HG03135 (cell line): ENCODE measurements at regions not wholly inside any gene's neighbourhood (a gene's known extent, or its start where the extent isn't known, plus 50 kb on each side); places are given as distances from the start of the nearest gene placed in this dataset.

ENCODE experiments used
- ATAC-seq: cut with Tn5 transposase; IDR thresholded peaks from one replicate; pipeline ENCODE4 v1.9.1; 2021; ENCODE audit warnings: mild to moderate bottlenecking, moderate library complexity; ENCODE audit not compliant: unreplicated experiment

- ATAC-seq, result no peak
Measured at GRCh38 chr20:12353842-12354241, 436.1 kb downstream of the BTBD3 start.

DNA sequence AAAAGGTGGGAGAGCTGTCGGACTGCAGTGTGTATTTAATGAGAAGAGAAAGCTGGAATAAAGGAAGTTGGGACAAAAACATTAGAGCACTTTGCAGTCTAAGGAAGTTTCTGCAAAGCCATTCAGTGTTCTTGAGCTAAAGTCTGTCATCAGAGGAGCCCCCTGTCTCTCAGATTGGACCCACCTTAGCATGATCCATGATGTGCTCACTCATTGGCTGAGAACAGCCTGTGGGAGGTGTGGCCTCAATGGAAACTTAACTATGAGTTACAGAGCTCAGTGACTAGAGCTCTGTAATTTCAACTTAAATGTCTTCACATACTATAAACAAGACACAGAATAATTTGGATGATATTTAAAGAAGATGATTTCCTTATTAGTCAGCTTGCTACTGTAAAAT is 437.0 kb downstream of the BTBD3 start:
- ATAC-seq, result no peak

DNA sequence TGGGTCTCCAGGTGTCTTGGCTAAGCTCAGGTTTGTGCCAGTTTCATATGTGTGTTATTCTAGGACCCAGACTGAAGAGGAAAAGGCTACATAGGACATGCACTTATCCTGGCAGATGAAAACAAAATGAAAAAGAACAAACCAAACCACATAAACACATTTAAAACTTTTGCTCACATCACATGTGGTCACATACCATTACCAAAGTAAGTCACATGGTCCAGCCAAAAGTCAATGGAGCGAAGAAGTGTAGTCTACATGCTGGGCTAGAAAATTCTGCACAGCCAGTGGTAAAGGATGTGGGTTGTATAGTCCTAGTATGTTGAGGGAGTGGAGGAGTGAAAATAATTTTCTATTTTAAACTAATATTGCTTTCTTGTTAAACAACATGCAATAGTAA is 437.5 kb downstream of the BTBD3 start:
- ATAC-seq, result no peak

GRCh38 chr20:12358006-12358654 is 440.4 kb downstream of the BTBD3 start:
- no peak for ATAC-seq

DNA sequence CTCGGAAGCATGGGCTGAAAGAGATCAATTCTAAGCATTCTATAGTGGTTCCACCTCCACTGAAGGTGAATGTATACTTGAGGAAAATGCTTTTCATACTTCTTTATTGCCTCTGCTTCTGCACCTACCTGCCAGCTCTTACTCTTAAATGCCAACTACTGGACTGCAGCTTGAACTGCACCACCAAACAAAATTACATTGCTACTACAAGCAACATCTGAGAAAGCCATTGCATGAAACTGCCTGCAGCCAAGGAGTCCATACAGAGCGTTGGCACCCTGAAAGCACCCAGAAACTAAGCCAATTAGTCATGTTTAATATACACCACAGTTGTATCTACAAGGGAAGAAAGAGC is 440.9 kb downstream of the BTBD3 start:
- ATAC-seq, result no peak

GRCh38 chr20:12371990-12372389 is 454.3 kb downstream of the BTBD3 start:
- no peak for ATAC-seq

DNA sequence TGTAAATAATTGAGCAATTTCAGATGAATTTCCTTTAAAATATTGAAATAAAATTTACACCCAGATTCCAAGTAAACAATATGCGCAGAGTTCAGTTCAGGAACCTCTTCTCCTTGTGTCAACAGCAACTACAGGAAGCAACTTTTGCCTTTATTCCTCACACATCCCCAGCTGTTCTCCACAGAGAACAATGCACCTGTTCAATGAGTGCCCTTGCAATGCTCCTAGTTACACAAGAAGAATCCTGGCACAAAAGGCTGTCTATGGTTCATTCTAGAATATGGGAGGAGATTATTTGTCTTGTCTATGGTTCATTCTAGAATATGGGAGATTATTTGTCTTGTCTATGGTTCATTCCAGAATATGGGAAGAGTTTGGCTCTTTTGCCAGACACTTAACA is 454.9 kb downstream of the BTBD3 start:
- ATAC-seq, result no peak

- no peak for ATAC-seq
Measured at GRCh38 chr20:12375967-12376366, 458.3 kb downstream of the BTBD3 start.

GRCh38 chr20:12383821-12384220 is 466.1 kb downstream of the BTBD3 start:
- no peak for ATAC-seq

- ATAC-seq, result no peak
Measured at GRCh38 chr20:12386821-12387220, 469.1 kb downstream of the BTBD3 start.

DNA sequence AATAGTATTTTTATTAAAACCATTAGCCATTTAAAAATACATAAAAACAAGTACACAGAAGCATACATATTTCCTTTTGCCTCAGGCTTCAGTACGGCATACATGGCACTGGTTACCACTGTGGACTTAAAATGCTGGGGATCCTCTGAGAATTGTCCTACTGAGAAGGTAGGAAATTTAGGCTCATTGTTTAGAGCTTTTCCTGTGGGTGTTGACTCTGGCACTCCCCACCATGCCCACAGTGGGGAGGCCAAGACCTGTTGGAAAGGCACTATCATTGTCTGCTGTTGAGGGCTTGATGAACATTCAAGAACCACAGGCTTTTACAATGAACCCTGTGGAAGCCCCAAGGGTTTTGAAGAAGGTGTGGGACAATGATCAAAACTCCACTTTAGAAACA is 473.4 kb downstream of the BTBD3 start:
- no peak for ATAC-seq

DNA sequence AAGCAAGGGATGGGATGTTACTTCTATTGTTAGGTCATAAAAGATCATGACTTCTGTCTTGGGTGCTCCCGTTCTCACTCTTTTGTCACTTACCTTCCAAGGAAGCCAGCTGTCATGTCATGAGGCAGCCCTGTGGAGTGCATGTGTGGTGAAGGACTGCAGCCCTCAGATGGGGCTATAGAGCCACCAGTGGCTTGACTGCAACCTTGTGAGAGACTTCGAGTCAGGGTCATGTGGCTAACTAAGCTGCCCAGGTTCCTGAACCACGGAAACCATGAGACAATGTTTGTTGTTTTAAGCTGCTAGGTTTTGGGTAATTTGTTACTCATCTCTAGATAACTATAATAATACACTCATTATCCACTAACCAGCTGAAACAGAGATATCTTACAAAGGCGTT is 477.1 kb downstream of the BTBD3 start:
- no peak for ATAC-seq

- ATAC-seq, result no peak
Measured at GRCh38 chr20:12395353-12395752, 477.7 kb downstream of the BTBD3 start.

- ATAC-seq, result no peak
Measured at GRCh38 chr20:12395760-12396159, 478.1 kb downstream of the BTBD3 start.

GRCh38 chr20:12399110-12399836 is 481.6 kb downstream of the BTBD3 start:
- ATAC-seq, result no peak

DNA sequence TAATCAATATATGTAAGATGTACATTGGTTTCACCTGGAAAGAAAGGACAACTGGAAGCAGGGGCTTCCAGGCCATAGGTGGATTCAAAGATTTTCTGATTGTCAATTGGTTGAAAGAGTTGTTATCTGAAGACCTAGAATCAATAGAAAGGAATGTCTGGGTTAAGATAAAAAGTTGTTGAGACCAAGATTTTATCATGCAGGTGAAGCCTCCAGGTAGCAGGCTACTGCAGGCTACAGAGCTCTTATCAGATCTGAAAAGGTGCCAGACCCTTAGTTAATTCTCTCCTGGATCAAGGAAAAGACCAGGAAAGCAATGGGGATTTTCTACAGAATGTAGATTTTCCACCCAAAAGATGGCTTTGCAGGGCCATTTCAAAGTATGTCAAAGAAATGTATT is 487.2 kb downstream of the BTBD3 start:
- ATAC-seq, result no peak

GRCh38 chr20:12406978-12407377 is 489.3 kb downstream of the BTBD3 start:
- ATAC-seq, result no peak

GRCh38 chr20:12409501-12409900 is 491.8 kb downstream of the BTBD3 start:
- no peak for ATAC-seq

- ATAC-seq, result no peak
Measured at GRCh38 chr20:12410783-12411182, 493.1 kb downstream of the BTBD3 start.

GRCh38 chr20:12411246-12411940 is 493.7 kb downstream of the BTBD3 start:
- no peak for ATAC-seq

GRCh38 chr20:12413116-12413515 is 495.4 kb downstream of the BTBD3 start:
- no peak for ATAC-seq
